ENCODE measurements at regions not wholly inside any gene's neighbourhood (a gene's known extent, or its start where the extent isn't known, plus 50 kb on each side); places are given as distances from the start of the nearest gene placed in this dataset.
A peak's percentile ranks its signal among the peaks of the same experiment; 100 is the strongest.

DNA sequence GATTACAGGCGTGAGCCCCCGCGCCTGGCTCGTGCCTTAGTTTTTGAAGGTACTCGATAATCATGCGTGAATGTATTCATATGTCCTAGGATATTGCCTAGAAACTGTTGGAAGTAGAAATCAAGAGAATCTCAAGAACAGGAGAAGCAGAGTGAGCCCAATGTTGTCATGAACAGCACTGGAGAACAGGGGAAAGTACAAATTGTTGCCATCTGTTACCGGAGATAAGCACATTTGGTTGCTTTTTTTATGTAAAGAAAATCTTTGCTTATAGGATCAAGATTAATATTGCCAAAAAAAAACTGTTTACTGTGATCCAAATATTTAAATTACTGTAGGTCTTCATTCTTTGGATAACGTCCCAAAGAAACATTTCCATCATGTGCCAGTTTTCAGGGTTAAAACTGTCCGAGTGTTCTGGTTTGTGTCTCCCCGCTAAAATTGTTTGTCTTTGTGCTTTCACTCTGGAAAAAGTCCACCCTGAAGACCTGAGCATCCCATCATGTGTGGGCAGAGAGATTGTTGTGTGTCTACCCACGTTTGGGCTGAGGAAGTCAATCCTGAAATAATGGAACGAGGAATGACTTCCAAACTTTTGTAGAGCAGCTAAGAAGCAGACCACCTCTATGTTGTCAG is 95.7 kb upstream of the CELF2 start:
- no CpG with 5 or more reads among the region's 12 CpGs for WGBS (ENCODE audit: extremely low coverage, insufficient coverage, insufficient read length)
- H3K79me1 ChIP-seq (ENCODE audit: low read length) = no peaks in the 10 kb centered on the region

GRCh38 chr10:10923029-10923651 is 94.5 kb upstream of the CELF2 start:
- no peak overlapping the region for H3K4me3 ChIP-seq (ENCODE audit: low read depth, low read length)
- no peak overlapping the region for H3K18ac ChIP-seq (ENCODE audit: low read length)
- H3K23ac ChIP-seq (ENCODE audit: low read length) = no peak overlapping the region
- no peak overlapping the region for H3K4ac ChIP-seq (ENCODE audit: low read depth, low read length)
- H3K27me3 ChIP-seq (ENCODE audit: insufficient read depth, low read length) = no peaks in the 10 kb centered on the region
- H4K12ac ChIP-seq (ENCODE audit: low read depth, low read length) = no peak overlapping the region
- no peak overlapping the region for H3K27ac ChIP-seq (ENCODE audit: low read depth, low read length)
- no peak overlapping the region for H3K9ac ChIP-seq (ENCODE audit: low read length)
- no peak overlapping the region for H4K8ac ChIP-seq (ENCODE audit: low read depth, low read length)
- H2BK12ac ChIP-seq (ENCODE audit: low read length) = no peak overlapping the region
- WGBS (ENCODE audit: extremely low coverage, insufficient coverage, insufficient read length) = no CpG with 5 or more reads among the region's 17 CpGs
- H3K14ac ChIP-seq (ENCODE audit: low read length) = no peak overlapping the region
- no peak overlapping the region for H2AFZ ChIP-seq (ENCODE audit: insufficient read depth, low read length, poor library complexity)
- H2BK5ac ChIP-seq (ENCODE audit: low read depth, low read length, poor library complexity) = no peak overlapping the region
- peak in 1 of 2 donors; percentile 6 for DNase-seq
- no peak overlapping the region for H3K4me2 ChIP-seq (ENCODE audit: low read length)
- no peak overlapping the region for H4K91ac ChIP-seq (ENCODE audit: low read depth, low read length)
- H3K79me2 ChIP-seq (ENCODE audit: control insufficient read depth, insufficient read depth, low read length, poor library complexity) = no peaks in the 10 kb centered on the region
- no peaks in the 10 kb centered on the region for H3K36me3 ChIP-seq (ENCODE audit: control insufficient read depth in 1 of 2, insufficient read depth in 2 of 2, low read length in 2 of 2)
- no peaks in the 10 kb centered on the region for H3K79me1 ChIP-seq (ENCODE audit: low read length)
- H2AK5ac ChIP-seq (ENCODE audit: low read length) = no peak overlapping the region
- no peaks in the 10 kb centered on the region for H3K9me3 ChIP-seq (ENCODE audit: insufficient read depth, low read depth, low read length)
- H3K4me1 ChIP-seq (ENCODE audit: control insufficient read depth in 1 of 2, insufficient read depth in 2 of 2, low read length in 2 of 2) = no peaks in the 10 kb centered on the region
- H2BK120ac ChIP-seq (ENCODE audit: insufficient read depth, low read length, poor library complexity) = no peak overlapping the region

More for the DNA sequence above, 95.7 kb upstream of the CELF2 start:
- H3K9me3 ChIP-seq (ENCODE audit: insufficient read depth, low read depth, low read length) = no peaks in the 10 kb centered on the region
- H3K9ac ChIP-seq (ENCODE audit: low read length) = no peak overlapping the region
- H2BK5ac ChIP-seq (ENCODE audit: low read depth, low read length, poor library complexity) = no peak overlapping the region
- no peak overlapping the region for H3K27ac ChIP-seq (ENCODE audit: low read depth, low read length)
- no peaks in the 10 kb centered on the region for H3K36me3 ChIP-seq (ENCODE audit: control insufficient read depth in 1 of 2, insufficient read depth in 2 of 2, low read length in 2 of 2)
- H4K91ac ChIP-seq (ENCODE audit: low read depth, low read length) = no peak overlapping the region
- H2BK120ac ChIP-seq (ENCODE audit: insufficient read depth, low read length, poor library complexity) = no peak overlapping the region
- H3K79me2 ChIP-seq (ENCODE audit: control insufficient read depth, insufficient read depth, low read length, poor library complexity) = no peaks in the 10 kb centered on the region
- no peak overlapping the region for H3K23ac ChIP-seq (ENCODE audit: low read length)
- no peak overlapping the region for H2AK5ac ChIP-seq (ENCODE audit: low read length)
- no peak overlapping the region for H3K4ac ChIP-seq (ENCODE audit: low read depth, low read length)
- no peak overlapping the region for H4K12ac ChIP-seq (ENCODE audit: low read depth, low read length)
- H3K4me2 ChIP-seq (ENCODE audit: low read length) = no peak overlapping the region
- no peak overlapping the region for H3K4me3 ChIP-seq (ENCODE audit: low read depth, low read length)
- no peak overlapping the region for H3K14ac ChIP-seq (ENCODE audit: low read length)
- no peak overlapping the region for H4K8ac ChIP-seq (ENCODE audit: low read depth, low read length)
- no peaks in the 10 kb centered on the region for H3K27me3 ChIP-seq (ENCODE audit: insufficient read depth, low read length)
- no peaks in the 10 kb centered on the region for H3K4me1 ChIP-seq (ENCODE audit: control insufficient read depth in 1 of 2, insufficient read depth in 2 of 2, low read length in 2 of 2)
- H2AFZ ChIP-seq (ENCODE audit: insufficient read depth, low read length, poor library complexity) = no peak overlapping the region
- no peak for DNase-seq
- H2BK12ac ChIP-seq (ENCODE audit: low read length) = no peak overlapping the region
- no peak overlapping the region for H3K18ac ChIP-seq (ENCODE audit: low read length)

- Histone ChIP-seq H2BK120ac (ENCODE audit: insufficient read depth, low read length, poor library complexity) (no peak overlapping the region), H3K79me1 (ENCODE audit: low read length) (no peaks in the 10 kb centered on the region), H4K91ac (ENCODE audit: low read depth, low read length) (no peak overlapping the region), H4K8ac (ENCODE audit: low read depth, low read length) (no peak overlapping the region), H3K4ac (ENCODE audit: low read depth, low read length) (no peak overlapping the region), H3K9ac (ENCODE audit: low read length) (no peak overlapping the region), H2BK12ac (ENCODE audit: low read length) (no peak overlapping the region), H4K12ac (ENCODE audit: low read depth, low read length) (no peak overlapping the region), H2AFZ (ENCODE audit: insufficient read depth, low read length, poor library complexity) (no peak overlapping the region), H2BK5ac (ENCODE audit: low read depth, low read length, poor library complexity) (no peak overlapping the region), H3K18ac (ENCODE audit: low read length) (no peak overlapping the region), H3K9me3 (ENCODE audit: insufficient read depth, low read depth, low read length) (no peaks in the 10 kb centered on the region), H3K79me2 (ENCODE audit: control insufficient read depth, insufficient read depth, low read length, poor library complexity) (no peaks in the 10 kb centered on the region), H3K23ac (ENCODE audit: low read length) (no peak overlapping the region), H2AK5ac (ENCODE audit: low read length) (no peak overlapping the region), H3K14ac (ENCODE audit: low read length) (no peak overlapping the region), H3K36me3 (ENCODE audit: control insufficient read depth in 1 of 2, insufficient read depth in 2 of 2, low read length in 2 of 2) (no peaks in the 10 kb centered on the region), H3K27ac (ENCODE audit: low read depth, low read length) (no peak overlapping the region), H3K27me3 (ENCODE audit: insufficient read depth, low read length) (no peaks in the 10 kb centered on the region), H3K4me3 (ENCODE audit: low read depth, low read length) (no peak overlapping the region), H3K4me2 (ENCODE audit: low read length) (no peak overlapping the region), H3K4me1 (ENCODE audit: control insufficient read depth in 1 of 2, insufficient read depth in 2 of 2, low read length in 2 of 2) (no peaks in the 10 kb centered on the region)
- no peak for DNase-seq
- WGBS (ENCODE audit: extremely low coverage, insufficient coverage, insufficient read length) = no CpG with 5 or more reads among the region's 4 CpGs
Measured at GRCh38 chr10:10925667-10926066, 92.0 kb upstream of the CELF2 start.

DNA sequence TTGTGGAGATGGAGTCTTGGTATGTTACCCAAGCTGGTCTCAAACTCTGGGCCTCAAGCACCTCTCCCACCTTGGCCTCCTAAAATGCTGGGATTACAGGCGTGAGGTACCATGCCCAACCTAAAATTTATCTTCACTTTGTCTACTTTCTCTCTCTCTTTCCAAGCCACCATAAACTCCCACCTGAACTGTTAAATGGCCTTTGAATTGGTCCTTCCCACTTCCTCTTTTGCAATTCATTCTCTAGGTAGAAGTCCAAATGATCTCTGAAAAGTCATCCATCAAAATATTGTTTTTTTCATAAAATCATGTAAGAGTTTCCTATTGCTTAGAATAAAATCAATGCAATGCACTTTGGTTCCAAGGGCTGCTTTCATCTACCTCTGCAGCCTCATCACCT is 90.1 kb upstream of the CELF2 start:
- Histone ChIP-seq H3K79me1 (ENCODE audit: low read length) (no peaks in the 10 kb centered on the region), H3K27ac (ENCODE audit: low read depth, low read length) (no peak overlapping the region), H4K8ac (ENCODE audit: low read depth, low read length) (no peak overlapping the region), H3K4ac (ENCODE audit: low read depth, low read length) (no peak overlapping the region), H3K9me3 (ENCODE audit: insufficient read depth, low read depth, low read length) (no peaks in the 10 kb centered on the region), H3K27me3 (ENCODE audit: insufficient read depth, low read length) (no peaks in the 10 kb centered on the region), H3K4me1 (ENCODE audit: control insufficient read depth in 1 of 2, insufficient read depth in 2 of 2, low read length in 2 of 2) (no peaks in the 10 kb centered on the region), H2AK5ac (ENCODE audit: low read length) (no peak overlapping the region), H3K4me2 (ENCODE audit: low read length) (no peak overlapping the region), H3K23ac (ENCODE audit: low read length) (no peak overlapping the region), H3K9ac (ENCODE audit: low read length) (no peak overlapping the region), H3K14ac (ENCODE audit: low read length) (no peak overlapping the region), H3K18ac (ENCODE audit: low read length) (no peak overlapping the region), H2BK120ac (ENCODE audit: insufficient read depth, low read length, poor library complexity) (no peak overlapping the region), H2AFZ (ENCODE audit: insufficient read depth, low read length, poor library complexity) (no peak overlapping the region), H4K12ac (ENCODE audit: low read depth, low read length) (no peak overlapping the region), H3K36me3 (ENCODE audit: control insufficient read depth in 1 of 2, insufficient read depth in 2 of 2, low read length in 2 of 2) (no peaks in the 10 kb centered on the region), H3K79me2 (ENCODE audit: control insufficient read depth, insufficient read depth, low read length, poor library complexity) (no peaks in the 10 kb centered on the region), H2BK12ac (ENCODE audit: low read length) (no peak overlapping the region), H4K91ac (ENCODE audit: low read depth, low read length) (no peak overlapping the region), H3K4me3 (ENCODE audit: low read depth, low read length) (no peak overlapping the region), H2BK5ac (ENCODE audit: low read depth, low read length, poor library complexity) (no peak overlapping the region)
- DNase-seq = no peak
- no CpG with 5 or more reads among the region's 1 CpG for WGBS (ENCODE audit: extremely low coverage, insufficient coverage, insufficient read length)
